A549 (cell line): ENCODE measurements at regions not wholly inside any gene's neighbourhood (a gene's known extent, or its start where the extent isn't known, plus 50 kb on each side); places are given as distances from the start of the nearest gene placed in this dataset.

Experiments
- ATAC-seq, 2 experiments: fragments of 200-7000 bp in 1 of 2; fragments of >200 bp in 1 of 2; cut with Nextera tagmentation in 1 of 2; cut with Tn5 transposase in 1 of 2; 3 replicates each; pipeline versions ENCODE4 v1.8.0 to v1.9.1; 2018 to 2020; ENCODE audit warnings: mild to moderate bottlenecking in 1 of 2, moderate library complexity in 1 of 2
- CTCF ChIA-PET: fragments of 300-600 bp; sonication (Branson Sonifier 250); formaldehyde crosslinking; extraction: SDS; loops from one replicate; lab custom pipeline; 2021; ENCODE audit warnings: antibody characterized with exemption, inconsistent platforms; lab: Yijun Ruan, JAX
- POLR2A ChIA-PET: fragments of 350-600 bp; formaldehyde crosslinking; extraction: SDS; loops from one replicate; lab custom pipeline; 2021; ENCODE audit warnings: antibody characterized with exemption, inconsistent platforms; lab: Yijun Ruan, JAX
- DNase-seq, 2 experiments: peaks; one replicate each; pipeline versions ENCODE4 v3.0.0 to v3.0.0-alpha.2; 2011 to 2016; ENCODE audit warnings: low read depth in 1 of 2, low spot score in 1 of 2
- FAIRE-seq: peaks from 2 replicates; lab custom pipeline; 2011; peaks lifted over from hg19 to GRCh38; lab: Jason Lieb, UNC
- H3K27ac ChIP-seq, 2 experiments: fragments of >200 bp; sonication (Bioruptor Twin); formaldehyde crosslinking; 3 replicates each; pipeline ENCODE4 v1.5.1; 2016 to 2017
- H3K4me1 ChIP-seq: fragments of >200 bp; sonication (Bioruptor Twin); formaldehyde crosslinking; 3 replicates; pipeline ENCODE4 v1.6.1; 2016
- H3K4me2 ChIP-seq: fragments of >200 bp; sonication (Bioruptor Twin); formaldehyde crosslinking; 3 replicates; pipeline ENCODE4 v1.6.1; 2016
- H3K4me3 ChIP-seq: fragments of >200 bp; sonication (Bioruptor Twin); formaldehyde crosslinking; 3 replicates; pipeline ENCODE4 v1.5.1; 2016
- H3K9me3 ChIP-seq: fragments of >200 bp; sonication (Bioruptor Twin); formaldehyde crosslinking; 3 replicates; pipeline ENCODE4 v1.6.1; 2016
- CBX2 ChIP-seq: fragments of 200-600 bp; sonication (generic); IDR thresholded peaks from 2 replicates; pipeline ENCODE4 v1.6.1; 2016; ENCODE audit warnings: low read depth, mild to moderate bottlenecking, borderline replicate concordance
- E2F6 ChIP-seq: IDR thresholded peaks from 2 replicates; pipeline ENCODE4 v1.6.1; 2012; ENCODE audit warnings: low read depth, borderline replicate concordance
- EHF ChIP-seq: fragments of 250-450 bp; sonication (Bioruptor Pico); IDR thresholded peaks from 2 replicates; pipeline ENCODE4 v1.5.0; 2020; ENCODE audit warnings: mild to moderate bottlenecking
- EHMT2 ChIP-seq: fragments of 200-600 bp; sonication (generic); IDR thresholded peaks from 2 replicates; pipeline ENCODE4 v1.6.1; 2016; ENCODE audit warnings: antibody characterized with exemption, low read depth, mild to moderate bottlenecking, moderate library complexity
- FOSL2 ChIP-seq, 2 experiments: fragments of 450-650 bp in 1 of 2; fragments of >200 bp in 1 of 2; sonication (Bioruptor Twin) in 1 of 2; formaldehyde crosslinking; IDR thresholded peaks; 2 replicates each; pipeline versions ENCODE4 v1.5.0 to v1.6.1; 2016 to 2020; ENCODE audit warnings: mild to moderate bottlenecking in 1 of 2, moderate library complexity in 1 of 2
- FOXS1 ChIP-seq: fragments of 250-450 bp; sonication (Bioruptor Pico); IDR thresholded peaks from 2 replicates; pipeline ENCODE4 v1.5.0; 2020; ENCODE audit warnings: mild to moderate bottlenecking, moderate library complexity
- HMGXB4 ChIP-seq: fragments of 250-450 bp; sonication (Bioruptor Pico); IDR thresholded peaks from 2 replicates; pipeline ENCODE4 v1.5.0; 2021; ENCODE audit warnings: mild to moderate bottlenecking, moderate library complexity, borderline replicate concordance
- HOXA7 ChIP-seq: fragments of 250-450 bp; sonication (Bioruptor Pico); IDR thresholded peaks from 2 replicates; pipeline ENCODE4 v1.5.0; 2020; ENCODE audit warnings: mild to moderate bottlenecking, moderate library complexity
- JUN ChIP-seq, 2 experiments: fragments of >200 bp; sonication (Bioruptor Twin); formaldehyde crosslinking; IDR thresholded peaks; 2 replicates in 1 of 2; 3 replicates in 1 of 2; pipeline ENCODE4 v1.6.1; 2016 to 2017
- JUNB ChIP-seq: fragments of >200 bp; sonication (Bioruptor Twin); formaldehyde crosslinking; IDR thresholded peaks from 2 replicates; pipeline ENCODE4 v1.6.1; 2016
- MAX ChIP-seq: IDR thresholded peaks from 2 replicates; pipeline ENCODE4 v1.6.1; 2012
- MAZ ChIP-seq: fragments of 150-350 bp; IDR thresholded peaks from 2 replicates; pipeline ENCODE4 v1.6.1; 2014; ENCODE audit warnings: antibody characterized with exemption, low read depth, low read length, borderline replicate concordance
- MYC ChIP-seq: IDR thresholded peaks from 2 replicates; pipeline ENCODE4 v1.6.1; 2012; ENCODE audit warnings: mild to moderate bottlenecking, inconsistent platforms, low read length, improper control_type of control experiment, borderline replicate concordance
- NFE2L2 ChIP-seq: fragments of 150-350 bp; conservative IDR thresholded peaks from 2 replicates; pipeline ENCODE4 v1.6.1; 2014; ENCODE audit warnings: low read length
- NPAS2 ChIP-seq: fragments of 250-450 bp; sonication (Bioruptor Pico); IDR thresholded peaks from 2 replicates; pipeline ENCODE4 v1.8.0; 2022; ENCODE audit warnings: mild to moderate bottlenecking, moderate library complexity, borderline replicate concordance
- PHF8 ChIP-seq: fragments of 200-600 bp; sonication (generic); IDR thresholded peaks from 2 replicates; pipeline ENCODE4 v1.6.1; 2016; ENCODE audit warnings: low read depth, mild to moderate bottlenecking, antibody characterized with exemption, moderate library complexity, borderline replicate concordance
- POLR2AphosphoS2 ChIP-seq: conservative IDR thresholded peaks from 2 replicates; pipeline ENCODE4 v1.6.1; 2012; ENCODE audit warnings: low read length, improper control_type of control experiment, inconsistent platforms
- RAD21 ChIP-seq, 2 experiments: fragments of >200 bp in 1 of 2; sonication (Bioruptor Twin) in 1 of 2; formaldehyde crosslinking in 1 of 2; IDR thresholded peaks in 1 of 2; conservative IDR thresholded peaks in 1 of 2; 2 replicates in 1 of 2; 3 replicates in 1 of 2; pipeline ENCODE4 v1.6.1; 2012 to 2018; ENCODE audit warnings: inconsistent platforms in 1 of 2
- RFX5 ChIP-seq: fragments of 450-650 bp; IDR thresholded peaks from 2 replicates; pipeline ENCODE4 v1.7.1; 2014; ENCODE audit warnings: antibody characterized with exemption, mild to moderate bottlenecking, moderate library complexity
- RNF2 ChIP-seq: fragments of 200-600 bp; sonication (generic); IDR thresholded peaks from 2 replicates; pipeline ENCODE4 v1.6.1; 2016; ENCODE audit warnings: low read depth, mild to moderate bottlenecking, antibody characterized with exemption, moderate library complexity, borderline replicate concordance
- SMC3 ChIP-seq: fragments of >200 bp; sonication (Bioruptor Twin); formaldehyde crosslinking; IDR thresholded peaks from 3 replicates; pipeline ENCODE4 v1.6.1; 2018; ENCODE audit warnings: inconsistent platforms
- SREBF2 ChIP-seq: fragments of 450-650 bp; IDR thresholded peaks from 2 replicates; pipeline ENCODE4 v1.6.1; 2014; ENCODE audit warnings: mild to moderate bottlenecking, moderate library complexity
- TFCP2L1 ChIP-seq: fragments of 250-450 bp; sonication (Bioruptor Pico); IDR thresholded peaks from 2 replicates; pipeline ENCODE4 v1.5.0; 2021; ENCODE audit warnings: mild to moderate bottlenecking
- TP53 ChIP-seq: fragments of 250-450 bp; sonication (Bioruptor Pico); IDR thresholded peaks from 2 replicates; pipeline ENCODE4 v1.5.0; 2021; ENCODE audit warnings: mild to moderate bottlenecking, moderate library complexity
- ZFP36 ChIP-seq: fragments of 450-650 bp; IDR thresholded peaks from 2 replicates; pipeline ENCODE4 v1.6.1; 2014; ENCODE audit warnings: borderline replicate concordance; ENCODE audit not compliant: partially characterized antibody
- WGBS: methylation state at CpG from one replicate; pipeline ENCODE4 v1.1.6; 2017; ENCODE audit errors: missing lambda C conversion rate; 5-methylcytosine and 5-hydroxymethylcytosine counted together
- TF ChIP-seq, protein P1 (sequence below): fragments of 450-650 bp; IDR thresholded peaks from 2 replicates; pipeline ENCODE4 v1.6.1; 2014; ENCODE audit warnings: antibody characterized with exemption
- TF ChIP-seq, protein P2 (sequence below): IDR thresholded peaks from 2 replicates; pipeline ENCODE4 v1.6.1; 2012
- TF ChIP-seq, protein P3 (sequence below): fragments of >200 bp; sonication (Bioruptor Twin); formaldehyde crosslinking; IDR thresholded peaks from 3 replicates; pipeline ENCODE4 v1.6.1; 2016

DNA sequence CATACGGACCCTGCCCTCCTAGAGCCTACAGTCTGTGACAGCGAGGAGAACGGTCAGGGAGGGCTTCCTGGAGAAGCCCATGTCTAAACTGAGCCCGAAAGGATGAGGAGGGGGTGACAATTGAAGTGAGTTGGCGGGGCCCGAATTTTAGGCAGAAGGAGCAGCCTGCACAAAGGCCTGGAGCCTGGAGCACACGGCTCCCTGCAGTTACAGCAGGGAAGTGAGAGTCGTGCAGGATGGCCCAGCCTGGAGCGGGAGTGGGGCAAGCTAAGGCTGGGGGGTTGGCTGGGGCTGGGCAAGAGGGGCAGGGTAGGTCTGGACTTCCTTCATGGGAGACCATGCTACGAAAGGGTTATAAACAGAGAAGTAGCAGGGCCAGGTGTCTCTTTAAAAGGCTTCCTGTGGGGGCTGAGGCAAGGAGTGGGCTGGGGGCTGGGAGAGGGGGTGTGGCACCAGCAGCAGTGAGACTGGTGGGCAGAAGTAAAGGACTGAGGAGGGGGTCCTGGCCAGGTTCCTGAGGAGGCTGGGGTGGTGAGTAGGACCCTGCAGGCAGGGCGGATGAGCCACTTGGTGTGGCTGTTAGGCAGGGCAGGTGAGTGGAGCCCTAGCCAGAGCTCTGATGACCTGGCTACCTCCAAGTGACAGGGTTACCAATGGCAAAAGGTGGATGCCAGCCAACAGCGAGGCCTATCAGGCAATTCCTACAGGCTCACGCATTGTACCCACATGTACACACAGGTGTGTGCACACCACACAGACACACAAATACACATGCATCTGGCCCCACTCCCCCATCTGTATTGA is 119.2 kb downstream of the MRPL14 start:
- ChIA-PET CTCF (interaction anchor here (0.9 to 4.8 kb wide), 6 partner anchors 13 to 239 kb away, joined by 3 to 39 read pairs (median 4); no protein-coding TSS in a partner anchor), POLR2A (no interaction called here)
- no peak for DNase-seq
- no peak for FAIRE-seq
- H3K27ac ChIP-seq: peak overlapping the region; percentile 84 to 100; a peak in 4 of 6 replicates
- no peak overlapping the region for H3K4me2 ChIP-seq
- H3K9me3 ChIP-seq: peaks cover 9% of the 10 kb centered on the region
- peaks cover 84% of the 10 kb centered on the region for H3K4me1 ChIP-seq
- no peak for ATAC-seq
- no peak overlapping the region for H3K4me3 ChIP-seq
- 85% methylated on average over 10 of the region's 13 CpGs for WGBS
- TF ChIP-seq EHF: no peak
- TF ChIP-seq, protein P1, sequence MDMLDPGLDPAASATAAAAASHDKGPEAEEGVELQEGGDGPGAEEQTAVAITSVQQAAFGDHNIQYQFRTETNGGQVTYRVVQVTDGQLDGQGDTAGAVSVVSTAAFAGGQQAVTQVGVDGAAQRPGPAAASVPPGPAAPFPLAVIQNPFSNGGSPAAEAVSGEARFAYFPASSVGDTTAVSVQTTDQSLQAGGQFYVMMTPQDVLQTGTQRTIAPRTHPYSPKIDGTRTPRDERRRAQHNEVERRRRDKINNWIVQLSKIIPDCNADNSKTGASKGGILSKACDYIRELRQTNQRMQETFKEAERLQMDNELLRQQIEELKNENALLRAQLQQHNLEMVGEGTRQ: no peak
- TF ChIP-seq NPAS2 (CRISPR knock-in tag): no peak
- no peak for TF ChIP-seq CBX2
- no peak for TF ChIP-seq SREBF2
- TF ChIP-seq TP53 (CRISPR knock-in tag): no peak
- TF ChIP-seq MAZ: no peak
- TF ChIP-seq HOXA7 (CRISPR knock-in tag): no peak
- TF ChIP-seq TFCP2L1: no peak
- no peak for TF ChIP-seq FOXS1
- TF ChIP-seq, protein P2, sequence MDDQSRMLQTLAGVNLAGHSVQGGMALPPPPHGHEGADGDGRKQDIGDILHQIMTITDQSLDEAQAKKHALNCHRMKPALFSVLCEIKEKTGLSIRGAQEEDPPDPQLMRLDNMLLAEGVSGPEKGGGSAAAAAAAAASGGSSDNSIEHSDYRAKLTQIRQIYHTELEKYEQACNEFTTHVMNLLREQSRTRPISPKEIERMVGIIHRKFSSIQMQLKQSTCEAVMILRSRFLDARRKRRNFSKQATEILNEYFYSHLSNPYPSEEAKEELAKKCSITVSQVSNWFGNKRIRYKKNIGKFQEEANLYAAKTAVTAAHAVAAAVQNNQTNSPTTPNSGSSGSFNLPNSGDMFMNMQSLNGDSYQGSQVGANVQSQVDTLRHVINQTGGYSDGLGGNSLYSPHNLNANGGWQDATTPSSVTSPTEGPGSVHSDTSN: no peak
- no peak for TF ChIP-seq EHMT2
- TF ChIP-seq POLR2AphosphoS2: no peak
- no peak for TF ChIP-seq SMC3
- no peak for TF ChIP-seq ZFP36
- TF ChIP-seq RNF2: no peak
- no peak for TF ChIP-seq RAD21 (conservative IDR thresholded peaks at IDR 0.05 in 1 of 2, IDR thresholded peaks at IDR 0.05 in 1 of 2)
- TF ChIP-seq PHF8: no peak
- no peak for TF ChIP-seq MYC
- no peak for TF ChIP-seq MAX

- POLR2A ChIA-PET: interaction anchor here (0.5 kb wide), 1 partner anchor 11 kb away, joined by 3 read pairs; no protein-coding TSS in a partner anchor
- Histone ChIP-seq H3K4me2 (no peak overlapping the region), H3K4me3 (no peak overlapping the region)
- TF ChIP-seq FOSL2 (IDR thresholded peaks at IDR 0.05) (no peak), FOSL2 (CRISPR knock-in tag; IDR thresholded peaks at IDR 0.05) (no peak), RFX5 (no peak), HMGXB4 (CRISPR knock-in tag) (no peak), JUNB (no peak), JUN (IDR thresholded peaks at IDR 0.05) (no peak), EHF (no peak), E2F6 (no peak), NFE2L2 (no peak)
- TF ChIP-seq, protein P2: no peak
- TF ChIP-seq, protein P3, sequence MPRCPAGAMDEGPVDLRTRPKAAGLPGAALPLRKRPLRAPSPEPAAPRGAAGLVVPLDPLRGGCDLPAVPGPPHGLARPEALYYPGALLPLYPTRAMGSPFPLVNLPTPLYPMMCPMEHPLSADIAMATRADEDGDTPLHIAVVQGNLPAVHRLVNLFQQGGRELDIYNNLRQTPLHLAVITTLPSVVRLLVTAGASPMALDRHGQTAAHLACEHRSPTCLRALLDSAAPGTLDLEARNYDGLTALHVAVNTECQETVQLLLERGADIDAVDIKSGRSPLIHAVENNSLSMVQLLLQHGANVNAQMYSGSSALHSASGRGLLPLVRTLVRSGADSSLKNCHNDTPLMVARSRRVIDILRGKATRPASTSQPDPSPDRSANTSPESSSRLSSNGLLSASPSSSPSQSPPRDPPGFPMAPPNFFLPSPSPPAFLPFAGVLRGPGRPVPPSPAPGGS: no peak
- TF ChIP-seq, all 56 proteins: peak for 0
- ATAC-seq (no peak), FAIRE-seq (no peak), DNase-seq (no peak)
- Histone ChIP-seq H3K27ac (peak overlapping the region; percentile 100), H3K9me3 (no peaks in the 10 kb centered on the region), H3K4me1 (peaks cover 81% of the 10 kb centered on the region)
- CTCF ChIA-PET: interaction anchor here (0.6 to 2.8 kb wide), 6 partner anchors 12 to 238 kb away, joined by 3 to 19 read pairs (median 4); no protein-coding TSS in a partner anchor
- WGBS: 75% methylated on average over 5 of the region's 6 CpGs
Observed at GRCh38 chr6:44006872-44007303, 120.4 kb downstream of the MRPL14 start.
